PC-9 (cell line): ENCODE measurements at regions not wholly inside any gene's neighbourhood (a gene's known extent, or its start where the extent isn't known, plus 50 kb on each side); places are given as distances from the start of the nearest gene placed in this dataset.

ENCODE experiments used
- EZH2 ChIP-seq: fragments of 200-600 bp; sonication (generic); IDR thresholded peaks from 2 replicates; pipeline ENCODE4 v1.8.0; 2017; ENCODE audit warnings: antibody characterized with exemption, low read depth
- TF ChIP-seq, protein P1 (sequence below): fragments of 200-600 bp; sonication (generic); conservative IDR thresholded peaks from 2 replicates; pipeline ENCODE4 v1.6.1; 2017; ENCODE audit warnings: mixed run types, antibody characterized with exemption, mild to moderate bottlenecking, moderate library complexity

DNA sequence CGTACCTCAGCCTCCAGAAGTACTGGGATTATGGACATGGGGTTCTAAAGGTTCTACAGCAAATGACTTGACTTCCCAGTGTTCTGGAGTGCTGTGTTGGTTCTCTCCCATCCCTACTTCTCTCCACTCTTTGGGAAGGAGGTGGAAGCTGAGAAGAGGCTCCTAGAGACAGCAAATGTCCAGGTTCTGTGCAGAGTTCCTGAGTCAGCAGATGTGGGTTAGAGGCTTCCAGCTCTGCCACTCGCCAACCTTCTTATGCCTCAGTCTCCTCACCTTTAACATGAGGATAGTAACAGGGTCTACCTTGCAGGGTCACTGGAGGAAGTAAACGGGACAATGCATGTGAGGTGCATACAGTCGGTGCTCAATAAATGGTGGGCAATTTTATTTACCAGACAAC is 80.5 kb upstream of the VSTM2B start:
- TF ChIP-seq, protein P1, sequence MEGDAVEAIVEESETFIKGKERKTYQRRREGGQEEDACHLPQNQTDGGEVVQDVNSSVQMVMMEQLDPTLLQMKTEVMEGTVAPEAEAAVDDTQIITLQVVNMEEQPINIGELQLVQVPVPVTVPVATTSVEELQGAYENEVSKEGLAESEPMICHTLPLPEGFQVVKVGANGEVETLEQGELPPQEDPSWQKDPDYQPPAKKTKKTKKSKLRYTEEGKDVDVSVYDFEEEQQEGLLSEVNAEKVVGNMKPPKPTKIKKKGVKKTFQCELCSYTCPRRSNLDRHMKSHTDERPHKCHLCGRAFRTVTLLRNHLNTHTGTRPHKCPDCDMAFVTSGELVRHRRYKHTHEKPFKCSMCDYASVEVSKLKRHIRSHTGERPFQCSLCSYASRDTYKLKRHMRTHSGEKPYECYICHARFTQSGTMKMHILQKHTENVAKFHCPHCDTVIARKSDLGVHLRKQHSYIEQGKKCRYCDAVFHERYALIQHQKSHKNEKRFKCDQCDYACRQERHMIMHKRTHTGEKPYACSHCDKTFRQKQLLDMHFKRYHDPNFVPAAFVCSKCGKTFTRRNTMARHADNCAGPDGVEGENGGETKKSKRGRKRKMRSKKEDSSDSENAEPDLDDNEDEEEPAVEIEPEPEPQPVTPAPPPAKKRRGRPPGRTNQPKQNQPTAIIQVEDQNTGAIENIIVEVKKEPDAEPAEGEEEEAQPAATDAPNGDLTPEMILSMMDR: no peak
- no peak for TF ChIP-seq EZH2
